ENCODE measurements at regions not wholly inside any gene's neighbourhood (a gene's known extent, or its start where the extent isn't known, plus 50 kb on each side); places are given as distances from the start of the nearest gene placed in this dataset.

DNA sequence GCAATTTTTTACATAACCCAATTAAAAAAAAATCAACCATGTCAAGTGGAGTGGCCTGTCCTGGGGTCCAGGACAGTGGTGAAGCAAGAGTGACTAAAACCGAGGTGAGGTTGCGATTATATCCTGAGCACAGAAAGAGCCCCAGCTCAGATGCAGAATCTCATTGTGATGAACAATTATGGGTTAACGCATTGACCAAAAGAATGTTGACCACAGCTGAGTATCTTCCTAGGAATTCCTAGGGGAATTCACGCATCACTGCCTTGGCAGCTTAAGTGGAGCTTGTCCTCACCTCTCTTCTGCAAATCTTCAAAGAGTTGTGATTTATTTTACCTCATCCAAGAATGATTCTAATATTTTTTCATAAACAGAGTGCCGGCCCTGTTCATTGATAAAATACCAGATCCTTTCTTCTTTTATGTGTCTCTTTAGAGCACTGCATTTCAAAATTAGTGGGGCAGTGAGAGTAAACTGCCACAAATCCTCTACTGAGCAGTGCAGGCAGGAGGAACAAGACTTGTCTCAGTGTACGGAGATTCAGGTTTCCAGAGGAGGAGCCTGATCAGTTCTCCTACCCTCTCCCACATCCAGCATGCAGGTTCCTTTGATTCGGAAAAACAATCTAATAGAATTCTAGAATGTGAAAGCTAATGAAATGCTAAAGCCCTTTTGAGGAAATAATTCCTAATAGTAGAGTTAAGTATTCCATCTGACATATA, 60.1 kb upstream of the ZNF184 start:
- TF ChIP-seq, protein P1, sequence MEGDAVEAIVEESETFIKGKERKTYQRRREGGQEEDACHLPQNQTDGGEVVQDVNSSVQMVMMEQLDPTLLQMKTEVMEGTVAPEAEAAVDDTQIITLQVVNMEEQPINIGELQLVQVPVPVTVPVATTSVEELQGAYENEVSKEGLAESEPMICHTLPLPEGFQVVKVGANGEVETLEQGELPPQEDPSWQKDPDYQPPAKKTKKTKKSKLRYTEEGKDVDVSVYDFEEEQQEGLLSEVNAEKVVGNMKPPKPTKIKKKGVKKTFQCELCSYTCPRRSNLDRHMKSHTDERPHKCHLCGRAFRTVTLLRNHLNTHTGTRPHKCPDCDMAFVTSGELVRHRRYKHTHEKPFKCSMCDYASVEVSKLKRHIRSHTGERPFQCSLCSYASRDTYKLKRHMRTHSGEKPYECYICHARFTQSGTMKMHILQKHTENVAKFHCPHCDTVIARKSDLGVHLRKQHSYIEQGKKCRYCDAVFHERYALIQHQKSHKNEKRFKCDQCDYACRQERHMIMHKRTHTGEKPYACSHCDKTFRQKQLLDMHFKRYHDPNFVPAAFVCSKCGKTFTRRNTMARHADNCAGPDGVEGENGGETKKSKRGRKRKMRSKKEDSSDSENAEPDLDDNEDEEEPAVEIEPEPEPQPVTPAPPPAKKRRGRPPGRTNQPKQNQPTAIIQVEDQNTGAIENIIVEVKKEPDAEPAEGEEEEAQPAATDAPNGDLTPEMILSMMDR (IDR thresholded peaks at IDR 0.05): no peak
- TF ChIP-seq POLR2A (IDR thresholded peaks at IDR 0.05): no peak

Data from uterus (tissue), 2 donors.